PFSK-1 (cell line): ENCODE measurements at regions not wholly inside any gene's neighbourhood (a gene's known extent, or its start where the extent isn't known, plus 50 kb on each side); places are given as distances from the start of the nearest gene placed in this dataset.

ENCODE experiments used
- FOXP2 ChIP-seq: optimal IDR thresholded peaks from 2 replicates; pipeline ENCODE3; 2011; ENCODE audit warnings: borderline replicate concordance, control low read depth, inconsistent platforms; ENCODE audit not compliant: insufficient read depth; ENCODE audit errors: extremely low read length, extremely low read depth
- POLR2AphosphoS5 ChIP-seq: IDR thresholded peaks from 2 replicates; pipeline ENCODE4 v1.6.1; 2012; ENCODE audit warnings: low read depth, mild to moderate bottlenecking, control low read depth, low read length, moderate library complexity
- REST ChIP-seq, 2 experiments: IDR thresholded peaks; 2 replicates each; pipeline versions ENCODE4 v1.6.1 to v1.8.0; 2011 to 2012; ENCODE audit warnings: low read depth in 2 of 2, low read length in 2 of 2, control low read depth in 1 of 2, inconsistent platforms in 1 of 2, mild to moderate bottlenecking in 1 of 2, moderate library complexity in 1 of 2; ENCODE audit not compliant: insufficient read depth in 1 of 2
- SIN3A ChIP-seq: IDR thresholded peaks from 2 replicates; pipeline ENCODE4 v1.6.1; 2012; ENCODE audit warnings: mild to moderate bottlenecking, low read length, moderate library complexity, borderline replicate concordance; ENCODE audit not compliant: insufficient read depth
- TAF1 ChIP-seq: IDR thresholded peaks from 2 replicates; pipeline ENCODE4 v1.6.1; 2012; ENCODE audit warnings: low read length, control low read depth, borderline replicate concordance; ENCODE audit not compliant: insufficient read depth

DNA sequence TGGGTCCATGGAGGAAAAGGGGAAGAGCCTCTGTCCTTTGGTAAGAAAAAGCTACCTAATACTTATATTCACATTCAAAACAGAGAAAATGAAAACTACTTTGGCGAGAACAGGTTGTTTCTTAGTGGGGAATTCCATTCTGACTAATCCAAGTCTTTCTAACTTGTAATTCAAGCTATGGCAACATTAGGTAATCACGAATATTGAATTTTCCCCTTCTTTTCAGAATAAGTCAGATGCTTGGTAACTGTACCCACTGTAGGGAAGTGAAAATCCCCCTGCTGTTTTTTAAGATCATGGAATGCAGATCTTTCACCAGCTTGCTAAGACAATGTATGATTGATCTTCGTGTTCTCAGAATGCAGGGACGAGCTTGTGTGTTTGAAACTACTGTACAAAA is 384.4 kb downstream of the TCERG1L start:
- no peak for TF ChIP-seq TAF1
- no peak for TF ChIP-seq FOXP2
- TF ChIP-seq POLR2AphosphoS5: no peak

DNA sequence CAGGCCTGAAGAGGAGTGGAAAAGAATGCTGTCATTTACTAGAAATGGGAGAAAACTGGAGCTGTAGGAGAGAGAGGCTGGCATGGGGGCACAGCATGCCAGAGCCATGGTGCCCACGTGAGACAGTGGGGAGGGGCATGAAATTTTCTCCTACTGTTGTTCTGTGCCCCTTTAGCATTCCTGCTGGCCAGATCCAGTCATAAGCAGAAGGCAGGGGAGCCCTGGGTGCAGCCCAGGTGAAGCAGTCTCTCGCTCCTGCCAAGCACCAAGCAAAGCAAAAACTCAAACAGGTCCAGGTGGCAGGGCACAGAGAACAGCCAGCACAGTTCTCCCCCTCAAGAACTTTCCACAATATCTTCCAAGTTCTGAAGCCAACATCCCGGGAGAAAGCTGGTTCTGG is 383.2 kb downstream of the TCERG1L start:
- no peak for TF ChIP-seq POLR2AphosphoS5
- no peak for TF ChIP-seq FOXP2
- TF ChIP-seq TAF1: no peak
- no peak for TF ChIP-seq SIN3A
- TF ChIP-seq REST (IDR thresholded peaks at IDR 0.05; ENCODE audit: insufficient read depth in 1 of 2, low read depth in 2 of 2, low read length in 2 of 2): no peak

DNA sequence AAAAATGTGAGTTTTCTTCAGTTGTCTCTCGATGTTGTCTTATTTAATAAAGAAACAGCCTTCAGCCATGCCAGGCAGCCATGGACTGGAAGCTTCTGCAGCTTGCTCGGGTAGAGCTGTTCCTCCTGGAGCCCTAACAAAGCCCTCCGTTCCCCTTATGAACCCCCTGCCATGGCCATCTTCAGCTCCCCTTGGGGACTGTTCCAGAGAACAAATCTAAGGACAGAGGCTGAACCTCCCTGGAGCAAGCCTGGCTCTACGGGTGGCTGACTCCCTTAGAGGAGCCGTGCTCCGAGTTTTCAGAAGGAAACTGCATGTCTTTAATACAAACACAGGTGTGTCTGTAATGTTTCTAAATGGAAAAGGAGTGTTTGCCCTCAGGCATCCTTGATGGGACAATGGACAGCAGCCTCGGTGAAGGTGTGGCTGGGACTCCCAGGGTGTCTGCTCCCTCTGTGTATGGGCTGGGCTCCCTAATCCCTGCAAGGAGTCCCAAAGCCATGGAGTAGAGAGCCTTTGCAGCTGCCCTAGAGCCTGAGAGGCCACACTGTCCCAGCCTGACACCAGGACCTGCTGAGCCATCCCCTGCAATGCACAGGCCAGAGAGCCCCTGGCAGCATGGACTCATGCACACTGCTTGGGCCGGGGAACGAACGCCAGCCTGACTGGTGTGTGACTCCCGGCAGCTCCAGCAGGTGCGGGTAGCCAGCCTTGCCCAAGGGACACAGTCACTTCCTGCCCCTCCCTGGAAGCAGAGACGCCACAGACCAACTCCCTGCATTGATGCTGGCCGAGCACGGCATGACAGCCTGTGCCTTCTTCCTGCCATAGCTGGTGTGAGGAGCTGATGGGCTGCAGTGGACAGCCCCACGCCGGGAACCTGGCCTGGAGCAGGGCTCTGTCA is 381.8 kb downstream of the TCERG1L start:
- TF ChIP-seq REST (IDR thresholded peaks at IDR 0.05; ENCODE audit: insufficient read depth in 1 of 2, low read depth in 2 of 2, low read length in 2 of 2) (no peak), POLR2AphosphoS5 (no peak), FOXP2 (no peak), TAF1 (no peak), SIN3A (no peak)

DNA sequence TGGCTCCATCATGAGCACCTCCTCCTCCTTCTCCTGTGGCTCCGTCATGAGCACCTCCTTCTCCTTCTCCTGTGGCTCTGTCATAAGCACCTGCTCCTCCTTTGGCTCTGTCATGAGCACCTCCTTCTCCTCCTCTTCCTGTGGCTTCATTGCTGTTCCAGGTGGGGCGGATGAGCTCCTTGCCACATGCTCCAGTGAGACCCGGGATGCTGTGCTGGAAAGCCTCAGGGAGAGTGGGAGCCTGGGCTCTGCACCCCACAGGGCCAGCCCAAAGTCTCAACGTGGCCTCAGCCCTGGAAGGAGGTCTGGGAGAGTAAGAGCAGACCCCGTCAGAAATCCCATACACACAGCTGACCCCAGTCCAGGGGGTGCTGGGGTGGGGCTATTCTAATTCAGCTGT is 380.7 kb downstream of the TCERG1L start:
- no peak for TF ChIP-seq FOXP2
- no peak for TF ChIP-seq REST (IDR thresholded peaks at IDR 0.05; ENCODE audit: insufficient read depth in 1 of 2, low read depth in 2 of 2, low read length in 2 of 2)

GRCh38 chr10:130931256-130931655 is 380.3 kb downstream of the TCERG1L start:
- no peak for TF ChIP-seq REST (IDR thresholded peaks at IDR 0.05; ENCODE audit: insufficient read depth in 1 of 2, low read depth in 2 of 2, low read length in 2 of 2)
- TF ChIP-seq POLR2AphosphoS5: no peak
- no peak for TF ChIP-seq SIN3A
- no peak for TF ChIP-seq TAF1
- no peak for TF ChIP-seq FOXP2
